ENCODE measurements at regions not wholly inside any gene's neighbourhood (a gene's known extent, or its start where the extent isn't known, plus 50 kb on each side); places are given as distances from the start of the nearest gene placed in this dataset.

GRCh38 chr1:229769006-229769405, 143.0 kb downstream of the URB2 start:
- DNase-seq (ENCODE audit: low read depth, low spot score) (no peak), FAIRE-seq (no peak)
- Histone ChIP-seq H3K27me3 (ENCODE audit: control insufficient read depth, extremely low read depth, insufficient read depth, low read length) (peaks cover 20% of the 10 kb centered on the region), H4K20me1 (ENCODE audit: control insufficient read depth, extremely low read depth, insufficient read depth, low read length) (no peaks in the 10 kb centered on the region), H3K79me2 (ENCODE audit: control insufficient read depth, insufficient read depth, low read length) (no peaks in the 10 kb centered on the region), H3K9ac (ENCODE audit: control insufficient read depth, extremely low read depth, insufficient read depth, low read length) (no peak overlapping the region), H3K4me2 (ENCODE audit: control insufficient read depth, extremely low read depth, insufficient read depth, low read depth, low read length) (no peak overlapping the region), H3K9me1 (ENCODE audit: control insufficient read depth, extremely low read depth, insufficient read depth, low read length) (no peaks in the 10 kb centered on the region), H2AFZ (ENCODE audit: control insufficient read depth, low read length) (no peak overlapping the region), H3K4me1 (ENCODE audit: control insufficient read depth, extremely low read depth, insufficient read depth, low read length) (no peaks in the 10 kb centered on the region), H3K36me3 (ENCODE audit: control insufficient read depth in 2 of 2, extremely low read depth in 1 of 2, insufficient read depth in 2 of 2, low read length in 2 of 2) (no peaks in the 10 kb centered on the region), H3K27ac (ENCODE audit: control insufficient read depth, insufficient read depth, low read length) (no peak overlapping the region), H3K9me3 (ENCODE audit: control insufficient read depth, low read depth, low read length) (no peaks in the 10 kb centered on the region), H3K4me3 (ENCODE audit: control insufficient read depth in 2 of 3, extremely low read depth in 1 of 3, insufficient read depth in 2 of 3, low read depth in 1 of 3, low read length in 3 of 3) (no peak overlapping the region)
- dilution Hi-C loops (cut with MboI; ENCODE audit: extremely low pct_ligation_motif_present, low sequenced_read_pairs), result no loop called here
- no peak for TF ChIP-seq EZH2 (IDR thresholded peaks at IDR 0.05; ENCODE audit: low read length)
- TF ChIP-seq CTCF (optimal IDR thresholded peaks at IDR 0.05 in 1 of 3, IDR thresholded peaks at IDR 0.05 in 1 of 3, conservative IDR thresholded peaks at IDR 0.05 in 1 of 3; ENCODE audit: extremely low read depth in 1 of 3, insufficient read depth in 2 of 3, low read length in 3 of 3), result no peak

GRCh38 chr1:229769809-229770208, 143.8 kb downstream of the URB2 start:
- H3K36me3 ChIP-seq (ENCODE audit: control insufficient read depth in 2 of 2, extremely low read depth in 1 of 2, insufficient read depth in 2 of 2, low read length in 2 of 2), result no peaks in the 10 kb centered on the region
- no peak overlapping the region for H2AFZ ChIP-seq (ENCODE audit: control insufficient read depth, low read length)
- H3K4me2 ChIP-seq (ENCODE audit: control insufficient read depth, extremely low read depth, insufficient read depth, low read depth, low read length), result no peak overlapping the region
- no peak overlapping the region for H3K9ac ChIP-seq (ENCODE audit: control insufficient read depth, extremely low read depth, insufficient read depth, low read length)
- H3K9me1 ChIP-seq (ENCODE audit: control insufficient read depth, extremely low read depth, insufficient read depth, low read length), result no peaks in the 10 kb centered on the region
- TF ChIP-seq EZH2 (IDR thresholded peaks at IDR 0.05; ENCODE audit: low read length), result no peak
- TF ChIP-seq CTCF (optimal IDR thresholded peaks at IDR 0.05 in 1 of 3, IDR thresholded peaks at IDR 0.05 in 1 of 3, conservative IDR thresholded peaks at IDR 0.05 in 1 of 3; ENCODE audit: extremely low read depth in 1 of 3, insufficient read depth in 2 of 3, low read length in 3 of 3), result no peak
- no peaks in the 10 kb centered on the region for H4K20me1 ChIP-seq (ENCODE audit: control insufficient read depth, extremely low read depth, insufficient read depth, low read length)
- H3K4me1 ChIP-seq (ENCODE audit: control insufficient read depth, extremely low read depth, insufficient read depth, low read length), result no peaks in the 10 kb centered on the region
- dilution Hi-C loops (cut with MboI; ENCODE audit: extremely low pct_ligation_motif_present, low sequenced_read_pairs), result no loop called here
- peaks cover 15% of the 10 kb centered on the region for H3K27me3 ChIP-seq (ENCODE audit: control insufficient read depth, extremely low read depth, insufficient read depth, low read length)
- FAIRE-seq (no peak), DNase-seq (ENCODE audit: low read depth, low spot score) (no peak)
- no peak overlapping the region for H3K4me3 ChIP-seq (ENCODE audit: control insufficient read depth in 2 of 3, extremely low read depth in 1 of 3, insufficient read depth in 2 of 3, low read depth in 1 of 3, low read length in 3 of 3)
- H3K27ac ChIP-seq (ENCODE audit: control insufficient read depth, insufficient read depth, low read length), result no peak overlapping the region
- H3K79me2 ChIP-seq (ENCODE audit: control insufficient read depth, insufficient read depth, low read length), result no peaks in the 10 kb centered on the region
- no peaks in the 10 kb centered on the region for H3K9me3 ChIP-seq (ENCODE audit: control insufficient read depth, low read depth, low read length)

All from keratinocyte (primary cell).